Suprapubic skin (tissue), 4 donors: ENCODE measurements at regions not wholly inside any gene's neighbourhood (a gene's known extent, or its start where the extent isn't known, plus 50 kb on each side); places are given as distances from the start of the nearest gene placed in this dataset.

ENCODE experiments used
- DNase-seq, 2 donors: peaks; one replicate each; pipeline ENCODE4 v3.0.0-alpha.2; 2019; ENCODE audit warnings: low spot score in 2 of 2
- H3K27ac ChIP-seq: fragments of 200-600 bp; sonication (generic); one replicate; pipeline ENCODE4 v1.5.1; 2019
- H3K27me3 ChIP-seq: fragments of 200-600 bp; sonication (generic); one replicate; pipeline ENCODE4 v1.5.1; 2019
- H3K36me3 ChIP-seq: fragments of 200-600 bp; sonication (generic); one replicate; pipeline ENCODE4 v1.5.1; 2019
- H3K4me1 ChIP-seq: fragments of 200-600 bp; sonication (generic); one replicate; pipeline ENCODE4 v1.5.1; 2019
- H3K4me3 ChIP-seq: fragments of 200-600 bp; sonication (generic); one replicate; pipeline ENCODE4 v1.5.1; 2019; ENCODE audit warnings: mild to moderate bottlenecking
- H3K9me3 ChIP-seq: fragments of 200-600 bp; sonication (generic); one replicate; pipeline ENCODE4 v1.5.1; 2019
- CTCF ChIP-seq, 2 donors: fragments of 200-600 bp in 1 of 2; fragments of 450-650 bp in 1 of 2; sonication (generic) in 1 of 2; IDR thresholded peaks; one replicate each; pipeline ENCODE4 v1.5.1; 2016 to 2019; ENCODE audit warnings: antibody characterized with exemption in 2 of 2, mild to moderate bottlenecking in 1 of 2, moderate library complexity in 1 of 2
- EP300 ChIP-seq: sonication (generic); formaldehyde crosslinking; IDR thresholded peaks from one replicate; pipeline ENCODE4 v1.6.1; 2017; ENCODE audit warnings: antibody characterized with exemption
- POLR2A ChIP-seq, 2 donors: fragments of 450-650 bp; IDR thresholded peaks; one replicate each; pipeline ENCODE4 v1.6.1; 2017; ENCODE audit warnings: antibody characterized with exemption in 2 of 2, mild to moderate bottlenecking in 2 of 2, moderate library complexity in 2 of 2
- POLR2AphosphoS5 ChIP-seq, 3 donors: sonication (generic); formaldehyde crosslinking; IDR thresholded peaks; one replicate each; pipeline ENCODE4 v1.6.1; 2017; ENCODE audit warnings: antibody characterized with exemption in 3 of 3
- WGBS: methylation state at CpG from one replicate; pipeline ENCODE4 v1.1.5; 2018; 5-methylcytosine and 5-hydroxymethylcytosine counted together

GRCh38 chr2:8265476-8266226, 416.2 kb upstream of the ID2 start:
- Histone ChIP-seq H3K4me1 (peaks cover 5% of the 10 kb centered on the region), H3K4me3 (no peak overlapping the region), H3K27me3 (no peaks in the 10 kb centered on the region), H3K27ac (no peak overlapping the region), H3K36me3 (no peaks in the 10 kb centered on the region), H3K9me3 (no peaks in the 10 kb centered on the region)
- TF ChIP-seq POLR2AphosphoS5 (IDR thresholded peaks at IDR 0.05) = no peak
- no peak for TF ChIP-seq CTCF (IDR thresholded peaks at IDR 0.05)
- TF ChIP-seq POLR2A (IDR thresholded peaks at IDR 0.05) = no peak
- no peak for TF ChIP-seq EP300
- no peak for DNase-seq
- 86% methylated on average over 5 of the region's 5 CpGs for WGBS

GRCh38 chr2:8266563-8266962, 415.3 kb upstream of the ID2 start:
- Histone ChIP-seq H3K27me3 (no peaks in the 10 kb centered on the region), H3K9me3 (no peaks in the 10 kb centered on the region), H3K27ac (no peak overlapping the region), H3K36me3 (no peaks in the 10 kb centered on the region), H3K4me1 (peaks cover 5% of the 10 kb centered on the region), H3K4me3 (no peak overlapping the region)
- WGBS = 76% methylated on average over 3 of the region's 3 CpGs
- no peak for TF ChIP-seq EP300
- no peak for TF ChIP-seq POLR2AphosphoS5 (IDR thresholded peaks at IDR 0.05)
- no peak for TF ChIP-seq CTCF (IDR thresholded peaks at IDR 0.05)
- TF ChIP-seq POLR2A (IDR thresholded peaks at IDR 0.05) = no peak
- DNase-seq = no peak

- no peak overlapping the region for H3K4me3 ChIP-seq
- H3K9me3 ChIP-seq = no peaks in the 10 kb centered on the region
- no peak for DNase-seq
- WGBS = 76% methylated on average over 3 of the region's 3 CpGs
- no peaks in the 10 kb centered on the region for H3K36me3 ChIP-seq
- H3K27ac ChIP-seq = no peak overlapping the region
- H3K4me1 ChIP-seq = peaks cover 5% of the 10 kb centered on the region
- H3K27me3 ChIP-seq = no peaks in the 10 kb centered on the region
- TF ChIP-seq CTCF (IDR thresholded peaks at IDR 0.05) (no peak), POLR2A (IDR thresholded peaks at IDR 0.05) (no peak), POLR2AphosphoS5 (IDR thresholded peaks at IDR 0.05) (no peak), EP300 (no peak)
Observed at GRCh38 chr2:8267048-8267447, 414.8 kb upstream of the ID2 start.

GRCh38 chr2:8267721-8268120, 414.1 kb upstream of the ID2 start:
- WGBS = 81% methylated on average over 3 of the region's 3 CpGs
- no peak overlapping the region for H3K27ac ChIP-seq
- no peaks in the 10 kb centered on the region for H3K9me3 ChIP-seq
- TF ChIP-seq POLR2AphosphoS5 (IDR thresholded peaks at IDR 0.05) (no peak), POLR2A (IDR thresholded peaks at IDR 0.05) (no peak), EP300 (no peak), CTCF (IDR thresholded peaks at IDR 0.05) (no peak)
- no peaks in the 10 kb centered on the region for H3K36me3 ChIP-seq
- H3K4me3 ChIP-seq = no peak overlapping the region
- no peak for DNase-seq
- no peaks in the 10 kb centered on the region for H3K27me3 ChIP-seq
- peaks cover 5% of the 10 kb centered on the region for H3K4me1 ChIP-seq

GRCh38 chr2:8268172-8268783, 413.6 kb upstream of the ID2 start:
- no peaks in the 10 kb centered on the region for H3K9me3 ChIP-seq
- H3K4me3 ChIP-seq = no peak overlapping the region
- WGBS = 41% methylated on average over 7 of the region's 8 CpGs
- no peak for DNase-seq
- peaks cover 5% of the 10 kb centered on the region for H3K4me1 ChIP-seq
- H3K36me3 ChIP-seq = no peaks in the 10 kb centered on the region
- H3K27me3 ChIP-seq = no peaks in the 10 kb centered on the region
- H3K27ac ChIP-seq = no peak overlapping the region
- TF ChIP-seq POLR2A (IDR thresholded peaks at IDR 0.05) = no peak
- TF ChIP-seq POLR2AphosphoS5 (IDR thresholded peaks at IDR 0.05) = no peak
- TF ChIP-seq CTCF (IDR thresholded peaks at IDR 0.05) = no peak
- no peak for TF ChIP-seq EP300
